K562 (cell line): ENCODE measurements at regions not wholly inside any gene's neighbourhood (a gene's known extent, or its start where the extent isn't known, plus 50 kb on each side); places are given as distances from the start of the nearest gene placed in this dataset.

Experiments used
- ATAC-seq: fragments of 200-7000 bp; cut with Tn5 transposase; 3 replicates; pipeline ENCODE4 v1.9.1; 2020; ENCODE audit warnings: moderate library complexity
- BruUV-seq: library from RNA; stranded (reverse); fragments of 400-500 nt; replicated peaks from 2 replicates; lab custom pipeline; 2021; lab: Mats Ljungman, UMichigan
- CTCF ChIA-PET: fragments of 300-600 bp; formaldehyde crosslinking; extraction: SDS; loops from one replicate; lab custom pipeline; 2021; ENCODE audit warnings: low intra/inter-chr PET ratio; lab: Yijun Ruan, JAX
- POLR2A ChIA-PET: fragments of 300-600, 350-650 bp; sonication (Branson Sonifier 250); formaldehyde crosslinking; extraction: SDS; loops from one replicate; lab custom pipeline; 2021; ENCODE audit warnings: antibody characterized with exemption, inconsistent platforms; lab: Yijun Ruan, JAX
- DNase-seq, 4 experiments: peaks; one replicate each; pipeline versions ENCODE4 v3.0.0 to v3.0.0-alpha.2; 2011 to 2018; ENCODE audit warnings: low spot score in 3 of 4, mixed read lengths in 3 of 4; ENCODE audit errors: extremely low read depth in 1 of 4
- FAIRE-seq: peaks from 2 replicates; lab custom pipeline; 2011; peaks lifted over from hg19 to GRCh38; lab: Jason Lieb, UNC
- H2AFZ ChIP-seq: 2 replicates; pipeline ENCODE4 v1.6.0; 2011; ENCODE audit warnings: low read depth, low read length, control low read depth, inconsistent platforms
- H3K27ac ChIP-seq: fragments of 200-600 bp; 3 replicates; pipeline ENCODE4 v1.8.0; 2011; ENCODE audit warnings: low read depth, mild to moderate bottlenecking, control low read depth, inconsistent platforms, low read length, moderate library complexity, mixed read lengths; ENCODE audit errors: extremely low read depth
- H3K27me3 ChIP-seq, 2 experiments: fragments of 300-600 bp in 1 of 2; 2 replicates in 1 of 2; 3 replicates in 1 of 2; pipeline versions ENCODE4 v1.6.0 to v1.8.0; 2011; ENCODE audit warnings: inconsistent platforms in 2 of 2, low read length in 2 of 2, mild to moderate bottlenecking in 1 of 2, mixed read lengths in 1 of 2, moderate library complexity in 1 of 2; ENCODE audit not compliant: control insufficient read depth in 2 of 2, insufficient read depth in 2 of 2
- H3K36me3 ChIP-seq: fragments of 300-600 bp; 3 replicates; pipeline ENCODE4 v1.8.0; 2011; ENCODE audit warnings: mild to moderate bottlenecking, low read length, inconsistent platforms; ENCODE audit not compliant: control insufficient read depth, insufficient read depth
- H3K4me1 ChIP-seq, 2 experiments: fragments of 200-600 bp in 1 of 2; replicated peaks in 1 of 2; 2 replicates in 1 of 2; 3 replicates in 1 of 2; pipeline versions ENCODE4 v1.5.1 to v1.8.0; 2011; ENCODE audit warnings: inconsistent platforms in 2 of 2, low read length in 2 of 2, mild to moderate bottlenecking in 1 of 2, mixed read lengths in 1 of 2, moderate library complexity in 1 of 2; ENCODE audit not compliant: control insufficient read depth in 2 of 2, insufficient read depth in 2 of 2
- H3K4me2 ChIP-seq: 2 replicates; pipeline ENCODE4 v1.6.1; 2011; ENCODE audit warnings: low read length, control low read depth, inconsistent platforms, mixed read lengths; ENCODE audit not compliant: insufficient read depth
- H3K4me3 ChIP-seq: fragments of 200-600 bp; sonication (generic), shearing (Covaris generic); 2 replicates; pipeline ENCODE4 v1.5.1; 2016; ENCODE audit warnings: control low read depth, inconsistent platforms
- H3K79me2 ChIP-seq: fragments of 200-600 bp; 3 replicates; pipeline ENCODE4 v1.8.0; 2011; ENCODE audit warnings: low read length, inconsistent platforms; ENCODE audit not compliant: control insufficient read depth, insufficient read depth
- H3K9ac ChIP-seq, 2 experiments: 2 replicates each; pipeline versions ENCODE4 v1.6.0 to v1.6.1; 2011; ENCODE audit warnings: low read depth in 2 of 2, low read length in 2 of 2, control low read depth in 1 of 2, inconsistent platforms in 1 of 2, mild to moderate bottlenecking in 1 of 2, mixed read lengths in 1 of 2; ENCODE audit not compliant: insufficient read depth in 1 of 2
- H3K9me1 ChIP-seq: one replicate; pipeline ENCODE4 v1.6.0; 2011; ENCODE audit warnings: inconsistent platforms, mild to moderate bottlenecking, low read length, moderate library complexity; ENCODE audit not compliant: control insufficient read depth, insufficient read depth
- H3K9me3 ChIP-seq: replicated peaks from 2 replicates; pipeline ENCODE4 v1.5.1; 2011; ENCODE audit warnings: low read depth, low read length, inconsistent platforms; ENCODE audit not compliant: control insufficient read depth, insufficient read depth
- H4K20me1 ChIP-seq: replicated peaks from 2 replicates; pipeline ENCODE4 v1.6.1; 2011; ENCODE audit warnings: low read length, inconsistent platforms, mixed read lengths; ENCODE audit not compliant: control insufficient read depth, insufficient read depth
- HDGF ChIP-seq: fragments of 450-650 bp; IDR thresholded peaks from 2 replicates; pipeline ENCODE4 v1.6.1; 2016
- MCM2 ChIP-seq: fragments of 450-650 bp; IDR thresholded peaks from 2 replicates; pipeline ENCODE4 v1.6.1; 2017; ENCODE audit warnings: low read depth, mild to moderate bottlenecking
- NRF1 ChIP-seq, 2 experiments: fragments of 450-650 bp; IDR thresholded peaks in 1 of 2; conservative IDR thresholded peaks in 1 of 2; 2 replicates each; pipeline ENCODE4 v1.6.1; 2014; ENCODE audit warnings: mild to moderate bottlenecking in 2 of 2
- ZNF174 ChIP-seq: fragments of 250-450 bp; sonication (Bioruptor Pico); IDR thresholded peaks from 2 replicates; pipeline ENCODE4 v1.4.0; 2020; ENCODE audit warnings: mild to moderate bottlenecking
- ZNF3 ChIP-seq: fragments of 250-450 bp; sonication (Bioruptor Pico); IDR thresholded peaks from 2 replicates; pipeline ENCODE4 v1.5.0; 2021; ENCODE audit warnings: mild to moderate bottlenecking, moderate library complexity
- ZNF407 ChIP-seq: fragments of 450-650 bp; IDR thresholded peaks from 2 replicates; pipeline ENCODE4 v1.6.1; 2016; ENCODE audit warnings: low read depth
- WGBS: fragments of 100-300 bp; shearing (Covaris generic); methylation state at CpG from one replicate; pipeline ENCODE4 v1.1.6; 2016; ENCODE audit warnings: low coverage, mixed read lengths; ENCODE audit not compliant: insufficient coverage; ENCODE audit errors: missing lambda C conversion rate; 5-methylcytosine and 5-hydroxymethylcytosine counted together
- in situ Hi-C: fragments of 300-500 bp; cut with MboI; formaldehyde crosslinking; loops from 4 replicates; pipeline ENCODE4 v1.15.0; 2018; ENCODE audit warnings: inconsistent platforms, mixed read lengths
- intact Hi-C: fragments of 100-400 bp; cut with micrococcal nuclease; formaldehyde crosslinking; loops from 2 replicates; pipeline ENCODE4 v1.14.2; 2022
- TF ChIP-seq, protein P1 (sequence below): sonication (generic); formaldehyde crosslinking; IDR thresholded peaks from 2 replicates; pipeline ENCODE4 v1.8.0; 2022; ENCODE audit warnings: mild to moderate bottlenecking, missing genetic modification reagents
- TF ChIP-seq, protein P2 (sequence below): sonication (generic); IDR thresholded peaks from 2 replicates; pipeline ENCODE4 v1.6.1; 2016
- TF ChIP-seq, protein P3 (sequence below): fragments of 450-650 bp; IDR thresholded peaks from 2 replicates; pipeline ENCODE4 v1.6.1; 2016; ENCODE audit warnings: low read depth, mild to moderate bottlenecking, moderate library complexity
- TF ChIP-seq, protein P4 (sequence below): IDR thresholded peaks from 2 replicates; pipeline ENCODE4 v1.6.1; 2011; ENCODE audit warnings: borderline replicate concordance, low read depth, mild to moderate bottlenecking, moderate library complexity, low read length; ENCODE audit not compliant: insufficient read depth, poor library complexity, severe bottlenecking

- in situ Hi-C loops (no loop called here), intact Hi-C loops (no loop called here)
- Histone ChIP-seq H2AFZ (no peak overlapping the region), H3K4me3 (no peak overlapping the region), H3K9me1 (no peaks in the 10 kb centered on the region), H4K20me1 (no peaks in the 10 kb centered on the region), H3K79me2 (no peaks in the 10 kb centered on the region), H3K9ac (no peak overlapping the region), H3K4me2 (no peak overlapping the region), H3K9me3 (no peaks in the 10 kb centered on the region), H3K27ac (no peak overlapping the region), H3K4me1 (no peaks in the 10 kb centered on the region), H3K27me3 (no peaks in the 10 kb centered on the region), H3K36me3 (no peaks in the 10 kb centered on the region)
- FAIRE-seq, result no peak
- no TSS peak for BruUV-seq
- no peak for ATAC-seq
- ChIA-PET CTCF (no interaction called here), POLR2A (no interaction called here)
- no peak for DNase-seq
- 0% methylated on average over 1 of the region's 1 CpG for WGBS
- TF ChIP-seq, protein P1, sequence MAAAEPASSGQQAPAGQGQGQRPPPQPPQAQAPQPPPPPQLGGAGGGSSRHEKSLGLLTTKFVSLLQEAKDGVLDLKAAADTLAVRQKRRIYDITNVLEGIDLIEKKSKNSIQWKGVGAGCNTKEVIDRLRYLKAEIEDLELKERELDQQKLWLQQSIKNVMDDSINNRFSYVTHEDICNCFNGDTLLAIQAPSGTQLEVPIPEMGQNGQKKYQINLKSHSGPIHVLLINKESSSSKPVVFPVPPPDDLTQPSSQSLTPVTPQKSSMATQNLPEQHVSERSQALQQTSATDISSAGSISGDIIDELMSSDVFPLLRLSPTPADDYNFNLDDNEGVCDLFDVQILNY, result no peak
- TF ChIP-seq NRF1 (conservative IDR thresholded peaks at IDR 0.05 in 1 of 2, IDR thresholded peaks at IDR 0.05 in 1 of 2) (no peak), HDGF (no peak), ZNF407 (no peak), ZNF174 (no peak), ZNF3 (CRISPR knock-in tag) (no peak), MCM2 (no peak)
- TF ChIP-seq, protein P2, sequence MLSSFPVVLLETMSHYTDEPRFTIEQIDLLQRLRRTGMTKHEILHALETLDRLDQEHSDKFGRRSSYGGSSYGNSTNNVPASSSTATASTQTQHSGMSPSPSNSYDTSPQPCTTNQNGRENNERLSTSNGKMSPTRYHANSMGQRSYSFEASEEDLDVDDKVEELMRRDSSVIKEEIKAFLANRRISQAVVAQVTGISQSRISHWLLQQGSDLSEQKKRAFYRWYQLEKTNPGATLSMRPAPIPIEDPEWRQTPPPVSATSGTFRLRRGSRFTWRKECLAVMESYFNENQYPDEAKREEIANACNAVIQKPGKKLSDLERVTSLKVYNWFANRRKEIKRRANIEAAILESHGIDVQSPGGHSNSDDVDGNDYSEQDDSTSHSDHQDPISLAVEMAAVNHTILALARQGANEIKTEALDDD, result no peak
- TF ChIP-seq, protein P3, sequence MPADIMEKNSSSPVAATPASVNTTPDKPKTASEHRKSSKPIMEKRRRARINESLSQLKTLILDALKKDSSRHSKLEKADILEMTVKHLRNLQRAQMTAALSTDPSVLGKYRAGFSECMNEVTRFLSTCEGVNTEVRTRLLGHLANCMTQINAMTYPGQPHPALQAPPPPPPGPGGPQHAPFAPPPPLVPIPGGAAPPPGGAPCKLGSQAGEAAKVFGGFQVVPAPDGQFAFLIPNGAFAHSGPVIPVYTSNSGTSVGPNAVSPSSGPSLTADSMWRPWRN, result no peak
- TF ChIP-seq, protein P4, sequence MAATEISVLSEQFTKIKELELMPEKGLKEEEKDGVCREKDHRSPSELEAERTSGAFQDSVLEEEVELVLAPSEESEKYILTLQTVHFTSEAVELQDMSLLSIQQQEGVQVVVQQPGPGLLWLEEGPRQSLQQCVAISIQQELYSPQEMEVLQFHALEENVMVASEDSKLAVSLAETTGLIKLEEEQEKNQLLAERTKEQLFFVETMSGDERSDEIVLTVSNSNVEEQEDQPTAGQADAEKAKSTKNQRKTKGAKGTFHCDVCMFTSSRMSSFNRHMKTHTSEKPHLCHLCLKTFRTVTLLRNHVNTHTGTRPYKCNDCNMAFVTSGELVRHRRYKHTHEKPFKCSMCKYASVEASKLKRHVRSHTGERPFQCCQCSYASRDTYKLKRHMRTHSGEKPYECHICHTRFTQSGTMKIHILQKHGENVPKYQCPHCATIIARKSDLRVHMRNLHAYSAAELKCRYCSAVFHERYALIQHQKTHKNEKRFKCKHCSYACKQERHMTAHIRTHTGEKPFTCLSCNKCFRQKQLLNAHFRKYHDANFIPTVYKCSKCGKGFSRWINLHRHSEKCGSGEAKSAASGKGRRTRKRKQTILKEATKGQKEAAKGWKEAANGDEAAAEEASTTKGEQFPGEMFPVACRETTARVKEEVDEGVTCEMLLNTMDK, result no peak
Observed at GRCh38 chr4:120232050-120232449, 165.4 kb upstream of the MAD2L1 start.
